ENCODE measurements at regions not wholly inside any gene's neighbourhood (a gene's known extent, or its start where the extent isn't known, plus 50 kb on each side); places are given as distances from the start of the nearest gene placed in this dataset.

GRCh38 chr6:169838346-169839028, 87.1 kb downstream of the ERMARD start:
- DNase-seq = peak; percentile 45

- no peak for DNase-seq
Measured at GRCh38 chr6:169837529-169838250, 86.3 kb downstream of the ERMARD start.

GRCh38 chr6:169833258-169833794, 81.9 kb downstream of the ERMARD start:
- no peak for DNase-seq

- no peak for DNase-seq
Measured at GRCh38 chr6:169832247-169832948, 81.0 kb downstream of the ERMARD start.

GRCh38 chr6:169831450-169832246, 80.2 kb downstream of the ERMARD start:
- DNase-seq = peak; percentile 89

Measured in activated effector memory CD4-positive, alpha-beta T cell treated with anti-CD3 and anti-CD28 coated beads, Interleukin-2, amount 50 U/mL, for 16 hours (primary cell).